ENCODE measurements at regions not wholly inside any gene's neighbourhood (a gene's known extent, or its start where the extent isn't known, plus 50 kb on each side); places are given as distances from the start of the nearest gene placed in this dataset.

DNA sequence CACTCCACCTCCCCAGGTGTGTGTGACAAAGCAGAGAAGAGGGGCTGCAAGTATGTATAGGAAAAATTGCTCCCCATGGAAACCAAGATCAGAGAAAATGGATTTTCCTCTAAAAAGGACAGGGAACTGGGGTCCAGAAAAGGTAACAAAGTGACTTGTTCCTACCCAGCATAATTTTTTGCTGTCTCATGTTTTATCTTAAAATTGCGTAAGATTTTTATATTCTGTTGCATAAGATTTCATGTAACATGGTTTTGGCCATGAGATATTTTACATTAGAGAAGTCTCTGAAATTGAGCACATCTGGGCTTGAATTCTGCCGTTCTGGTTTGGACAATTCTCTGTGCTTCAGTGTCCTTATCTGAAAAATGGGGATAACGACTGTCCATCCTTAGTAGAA lies 335.7 kb upstream of the RORA start:
- no peak overlapping the region for H3K4me3 ChIP-seq (replicated peaks in 1 of 2; ENCODE audit: low read depth in 1 of 2, low read length in 2 of 2)
- ChIA-PET CTCF (no interaction called here), RAD21 (ENCODE audit: low non-redundant PET in 1 of 2, low total read pairs in 2 of 2, uncharacterized antibody in 2 of 2, unreplicated experiment in 2 of 2) (no interaction called here), POLR2A (no interaction called here)
- no peak overlapping the region for H3K27ac ChIP-seq (ENCODE audit: low read depth, low read length)
- no peaks in the 10 kb centered on the region for H3K9me2 ChIP-seq (ENCODE audit: insufficient read depth)
- H3K27me3 ChIP-seq (ENCODE audit: insufficient read depth, low read length): no peaks in the 10 kb centered on the region
- no peaks in the 10 kb centered on the region for H4K20me1 ChIP-seq (ENCODE audit: insufficient read depth)
- no peak overlapping the region for H3K4me2 ChIP-seq (ENCODE audit: low read length)
- TF ChIP-seq ELF1 (IDR thresholded peaks at IDR 0.05; ENCODE audit: borderline replicate concordance, low read depth) (no peak), CBX3 (IDR thresholded peaks at IDR 0.05; ENCODE audit: low read depth) (no peak), SP1 (IDR thresholded peaks at IDR 0.05; ENCODE audit: low read depth) (no peak), RAD21 (IDR thresholded peaks at IDR 0.05; ENCODE audit: low read depth) (no peak), EGR1 (IDR thresholded peaks at IDR 0.05; ENCODE audit: low read depth) (no peak), EZH2phosphoT487 (IDR thresholded peaks at IDR 0.05; ENCODE audit: borderline replicate concordance) (no peak)
- TF ChIP-seq, protein P1, sequence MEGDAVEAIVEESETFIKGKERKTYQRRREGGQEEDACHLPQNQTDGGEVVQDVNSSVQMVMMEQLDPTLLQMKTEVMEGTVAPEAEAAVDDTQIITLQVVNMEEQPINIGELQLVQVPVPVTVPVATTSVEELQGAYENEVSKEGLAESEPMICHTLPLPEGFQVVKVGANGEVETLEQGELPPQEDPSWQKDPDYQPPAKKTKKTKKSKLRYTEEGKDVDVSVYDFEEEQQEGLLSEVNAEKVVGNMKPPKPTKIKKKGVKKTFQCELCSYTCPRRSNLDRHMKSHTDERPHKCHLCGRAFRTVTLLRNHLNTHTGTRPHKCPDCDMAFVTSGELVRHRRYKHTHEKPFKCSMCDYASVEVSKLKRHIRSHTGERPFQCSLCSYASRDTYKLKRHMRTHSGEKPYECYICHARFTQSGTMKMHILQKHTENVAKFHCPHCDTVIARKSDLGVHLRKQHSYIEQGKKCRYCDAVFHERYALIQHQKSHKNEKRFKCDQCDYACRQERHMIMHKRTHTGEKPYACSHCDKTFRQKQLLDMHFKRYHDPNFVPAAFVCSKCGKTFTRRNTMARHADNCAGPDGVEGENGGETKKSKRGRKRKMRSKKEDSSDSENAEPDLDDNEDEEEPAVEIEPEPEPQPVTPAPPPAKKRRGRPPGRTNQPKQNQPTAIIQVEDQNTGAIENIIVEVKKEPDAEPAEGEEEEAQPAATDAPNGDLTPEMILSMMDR (IDR thresholded peaks at IDR 0.05 in 2 of 3, conservative IDR thresholded peaks at IDR 0.05 in 1 of 3; ENCODE audit: borderline replicate concordance in 1 of 3, insufficient read depth in 1 of 3, low read depth in 2 of 3, low read length in 2 of 3): no peak
- TF ChIP-seq, protein P2, sequence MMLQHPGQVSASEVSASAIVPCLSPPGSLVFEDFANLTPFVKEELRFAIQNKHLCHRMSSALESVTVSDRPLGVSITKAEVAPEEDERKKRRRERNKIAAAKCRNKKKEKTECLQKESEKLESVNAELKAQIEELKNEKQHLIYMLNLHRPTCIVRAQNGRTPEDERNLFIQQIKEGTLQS (IDR thresholded peaks at IDR 0.05): no peak
- TF ChIP-seq, protein P3, sequence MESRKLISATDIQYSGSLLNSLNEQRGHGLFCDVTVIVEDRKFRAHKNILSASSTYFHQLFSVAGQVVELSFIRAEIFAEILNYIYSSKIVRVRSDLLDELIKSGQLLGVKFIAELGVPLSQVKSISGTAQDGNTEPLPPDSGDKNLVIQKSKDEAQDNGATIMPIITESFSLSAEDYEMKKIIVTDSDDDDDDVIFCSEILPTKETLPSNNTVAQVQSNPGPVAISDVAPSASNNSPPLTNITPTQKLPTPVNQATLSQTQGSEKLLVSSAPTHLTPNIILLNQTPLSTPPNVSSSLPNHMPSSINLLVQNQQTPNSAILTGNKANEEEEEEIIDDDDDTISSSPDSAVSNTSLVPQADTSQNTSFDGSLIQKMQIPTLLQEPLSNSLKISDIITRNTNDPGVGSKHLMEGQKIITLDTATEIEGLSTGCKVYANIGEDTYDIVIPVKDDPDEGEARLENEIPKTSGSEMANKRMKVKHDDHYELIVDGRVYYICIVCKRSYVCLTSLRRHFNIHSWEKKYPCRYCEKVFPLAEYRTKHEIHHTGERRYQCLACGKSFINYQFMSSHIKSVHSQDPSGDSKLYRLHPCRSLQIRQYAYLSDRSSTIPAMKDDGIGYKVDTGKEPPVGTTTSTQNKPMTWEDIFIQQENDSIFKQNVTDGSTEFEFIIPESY (IDR thresholded peaks at IDR 0.05; ENCODE audit: extremely low read depth, insufficient replicate concordance, low read length): no peak
- TF ChIP-seq, protein P4, sequence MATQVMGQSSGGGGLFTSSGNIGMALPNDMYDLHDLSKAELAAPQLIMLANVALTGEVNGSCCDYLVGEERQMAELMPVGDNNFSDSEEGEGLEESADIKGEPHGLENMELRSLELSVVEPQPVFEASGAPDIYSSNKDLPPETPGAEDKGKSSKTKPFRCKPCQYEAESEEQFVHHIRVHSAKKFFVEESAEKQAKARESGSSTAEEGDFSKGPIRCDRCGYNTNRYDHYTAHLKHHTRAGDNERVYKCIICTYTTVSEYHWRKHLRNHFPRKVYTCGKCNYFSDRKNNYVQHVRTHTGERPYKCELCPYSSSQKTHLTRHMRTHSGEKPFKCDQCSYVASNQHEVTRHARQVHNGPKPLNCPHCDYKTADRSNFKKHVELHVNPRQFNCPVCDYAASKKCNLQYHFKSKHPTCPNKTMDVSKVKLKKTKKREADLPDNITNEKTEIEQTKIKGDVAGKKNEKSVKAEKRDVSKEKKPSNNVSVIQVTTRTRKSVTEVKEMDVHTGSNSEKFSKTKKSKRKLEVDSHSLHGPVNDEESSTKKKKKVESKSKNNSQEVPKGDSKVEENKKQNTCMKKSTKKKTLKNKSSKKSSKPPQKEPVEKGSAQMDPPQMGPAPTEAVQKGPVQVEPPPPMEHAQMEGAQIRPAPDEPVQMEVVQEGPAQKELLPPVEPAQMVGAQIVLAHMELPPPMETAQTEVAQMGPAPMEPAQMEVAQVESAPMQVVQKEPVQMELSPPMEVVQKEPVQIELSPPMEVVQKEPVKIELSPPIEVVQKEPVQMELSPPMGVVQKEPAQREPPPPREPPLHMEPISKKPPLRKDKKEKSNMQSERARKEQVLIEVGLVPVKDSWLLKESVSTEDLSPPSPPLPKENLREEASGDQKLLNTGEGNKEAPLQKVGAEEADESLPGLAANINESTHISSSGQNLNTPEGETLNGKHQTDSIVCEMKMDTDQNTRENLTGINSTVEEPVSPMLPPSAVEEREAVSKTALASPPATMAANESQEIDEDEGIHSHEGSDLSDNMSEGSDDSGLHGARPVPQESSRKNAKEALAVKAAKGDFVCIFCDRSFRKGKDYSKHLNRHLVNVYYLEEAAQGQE (IDR thresholded peaks at IDR 0.05; ENCODE audit: low read depth): no peak
- H3K9me3 ChIP-seq (ENCODE audit: control insufficient read depth in 1 of 2, insufficient read depth in 1 of 2, low read depth in 1 of 2, low read length in 2 of 2): no peaks in the 10 kb centered on the region
- no peaks in the 10 kb centered on the region for H3K4me1 ChIP-seq (ENCODE audit: control insufficient read depth in 1 of 2, insufficient read depth in 2 of 2, low read length in 2 of 2)
- H3K9ac ChIP-seq (ENCODE audit: low read length): no peak overlapping the region
- BruUV-seq (replicated peaks): no TSS peak
- no peak overlapping the region for H2AFZ ChIP-seq (ENCODE audit: low read depth, low read length, poor library complexity, severe bottlenecking)
- ATAC-seq (no peak), DNase-seq (ENCODE audit: low read depth, low spot score) (no peak)
- H3K79me2 ChIP-seq (ENCODE audit: insufficient read depth, low read length): no peaks in the 10 kb centered on the region
- intact Hi-C loops (cut with micrococcal nuclease): no loop called here
- H3K36me3 ChIP-seq (ENCODE audit: control insufficient read depth in 1 of 2, insufficient read depth in 2 of 2, low read length in 2 of 2): no peaks in the 10 kb centered on the region
